ENCODE measurements at regions not wholly inside any gene's neighbourhood (a gene's known extent, or its start where the extent isn't known, plus 50 kb on each side); places are given as distances from the start of the nearest gene placed in this dataset.

DNA sequence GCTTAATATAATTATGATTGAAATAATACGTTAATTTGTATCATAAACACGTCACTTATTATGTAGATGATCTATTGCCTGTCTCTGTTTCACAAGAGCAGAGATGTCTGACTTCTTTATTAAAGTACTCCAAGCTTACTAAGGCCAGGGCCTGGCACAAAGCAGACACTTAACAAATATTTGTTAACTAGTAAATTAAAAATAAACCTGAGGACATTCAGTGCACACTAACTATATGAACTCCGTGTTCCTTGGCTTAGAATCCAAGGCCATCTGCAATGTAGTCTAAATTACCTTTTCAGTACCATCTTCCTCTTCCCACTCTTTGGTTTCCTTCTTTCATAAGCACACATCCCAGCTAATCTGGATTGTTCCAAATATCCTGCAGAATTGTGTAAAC is 210.8 kb upstream of the SOX9 start:
- TF ChIP-seq EP300 (IDR thresholded peaks at IDR 0.05; ENCODE audit: borderline replicate concordance) (no peak), NFIC (IDR thresholded peaks at IDR 0.05) (no peak), TCF12 (IDR thresholded peaks at IDR 0.05; ENCODE audit: low read depth) (no peak), RAD21 (IDR thresholded peaks at IDR 0.05; ENCODE audit: low read depth) (no peak), YY1 (IDR thresholded peaks at IDR 0.05; ENCODE audit: low read depth) (no peak), ZBTB7A (IDR thresholded peaks at IDR 0.05; ENCODE audit: low read depth) (no peak), CEBPB (IDR thresholded peaks at IDR 0.05) (no peak)

GRCh38 chr17:71914042-71914441 is 206.8 kb upstream of the SOX9 start:
- TF ChIP-seq, protein P1, sequence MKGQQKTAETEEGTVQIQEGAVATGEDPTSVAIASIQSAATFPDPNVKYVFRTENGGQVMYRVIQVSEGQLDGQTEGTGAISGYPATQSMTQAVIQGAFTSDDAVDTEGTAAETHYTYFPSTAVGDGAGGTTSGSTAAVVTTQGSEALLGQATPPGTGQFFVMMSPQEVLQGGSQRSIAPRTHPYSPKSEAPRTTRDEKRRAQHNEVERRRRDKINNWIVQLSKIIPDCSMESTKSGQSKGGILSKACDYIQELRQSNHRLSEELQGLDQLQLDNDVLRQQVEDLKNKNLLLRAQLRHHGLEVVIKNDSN (IDR thresholded peaks at IDR 0.05), result no peak

- TF ChIP-seq EP300 (IDR thresholded peaks at IDR 0.05; ENCODE audit: borderline replicate concordance) (no peak), ZBTB7A (IDR thresholded peaks at IDR 0.05; ENCODE audit: low read depth) (no peak), CREB1 (IDR thresholded peaks at IDR 0.05; ENCODE audit: low read depth) (no peak), TAF1 (IDR thresholded peaks at IDR 0.05; ENCODE audit: low read depth) (no peak), MAX (IDR thresholded peaks at IDR 0.05) (no peak), NFIC (IDR thresholded peaks at IDR 0.05) (no peak), CEBPB (IDR thresholded peaks at IDR 0.05) (no peak), YY1 (IDR thresholded peaks at IDR 0.05; ENCODE audit: low read depth) (no peak), FOXM1 (IDR thresholded peaks at IDR 0.05; ENCODE audit: borderline replicate concordance, low read depth) (no peak), TCF12 (IDR thresholded peaks at IDR 0.05; ENCODE audit: low read depth) (no peak), TEAD4 (IDR thresholded peaks at IDR 0.05) (no peak), RAD21 (IDR thresholded peaks at IDR 0.05; ENCODE audit: low read depth) (no peak), EGR1 (IDR thresholded peaks at IDR 0.05) (no peak)
- TF ChIP-seq, protein P1 (IDR thresholded peaks at IDR 0.05), result no peak
These were observed 206.0 kb upstream of the SOX9 start for GRCh38 chr17:71914812-71915211.

GRCh38 chr17:71917715-71918114 is 203.1 kb upstream of the SOX9 start:
- TF ChIP-seq MAX (IDR thresholded peaks at IDR 0.05) (no peak), CREB1 (IDR thresholded peaks at IDR 0.05; ENCODE audit: low read depth) (no peak), ZBTB7A (IDR thresholded peaks at IDR 0.05; ENCODE audit: low read depth) (no peak), NFIC (IDR thresholded peaks at IDR 0.05) (no peak), EP300 (IDR thresholded peaks at IDR 0.05; ENCODE audit: borderline replicate concordance) (no peak), EGR1 (IDR thresholded peaks at IDR 0.05) (no peak), TAF1 (IDR thresholded peaks at IDR 0.05; ENCODE audit: low read depth) (no peak), RAD21 (IDR thresholded peaks at IDR 0.05; ENCODE audit: low read depth) (no peak), FOXM1 (IDR thresholded peaks at IDR 0.05; ENCODE audit: borderline replicate concordance, low read depth) (no peak), YY1 (IDR thresholded peaks at IDR 0.05; ENCODE audit: low read depth) (no peak), TEAD4 (IDR thresholded peaks at IDR 0.05) (no peak), TCF12 (IDR thresholded peaks at IDR 0.05; ENCODE audit: low read depth) (no peak), CEBPB (IDR thresholded peaks at IDR 0.05) (no peak)
- TF ChIP-seq, protein P2, sequence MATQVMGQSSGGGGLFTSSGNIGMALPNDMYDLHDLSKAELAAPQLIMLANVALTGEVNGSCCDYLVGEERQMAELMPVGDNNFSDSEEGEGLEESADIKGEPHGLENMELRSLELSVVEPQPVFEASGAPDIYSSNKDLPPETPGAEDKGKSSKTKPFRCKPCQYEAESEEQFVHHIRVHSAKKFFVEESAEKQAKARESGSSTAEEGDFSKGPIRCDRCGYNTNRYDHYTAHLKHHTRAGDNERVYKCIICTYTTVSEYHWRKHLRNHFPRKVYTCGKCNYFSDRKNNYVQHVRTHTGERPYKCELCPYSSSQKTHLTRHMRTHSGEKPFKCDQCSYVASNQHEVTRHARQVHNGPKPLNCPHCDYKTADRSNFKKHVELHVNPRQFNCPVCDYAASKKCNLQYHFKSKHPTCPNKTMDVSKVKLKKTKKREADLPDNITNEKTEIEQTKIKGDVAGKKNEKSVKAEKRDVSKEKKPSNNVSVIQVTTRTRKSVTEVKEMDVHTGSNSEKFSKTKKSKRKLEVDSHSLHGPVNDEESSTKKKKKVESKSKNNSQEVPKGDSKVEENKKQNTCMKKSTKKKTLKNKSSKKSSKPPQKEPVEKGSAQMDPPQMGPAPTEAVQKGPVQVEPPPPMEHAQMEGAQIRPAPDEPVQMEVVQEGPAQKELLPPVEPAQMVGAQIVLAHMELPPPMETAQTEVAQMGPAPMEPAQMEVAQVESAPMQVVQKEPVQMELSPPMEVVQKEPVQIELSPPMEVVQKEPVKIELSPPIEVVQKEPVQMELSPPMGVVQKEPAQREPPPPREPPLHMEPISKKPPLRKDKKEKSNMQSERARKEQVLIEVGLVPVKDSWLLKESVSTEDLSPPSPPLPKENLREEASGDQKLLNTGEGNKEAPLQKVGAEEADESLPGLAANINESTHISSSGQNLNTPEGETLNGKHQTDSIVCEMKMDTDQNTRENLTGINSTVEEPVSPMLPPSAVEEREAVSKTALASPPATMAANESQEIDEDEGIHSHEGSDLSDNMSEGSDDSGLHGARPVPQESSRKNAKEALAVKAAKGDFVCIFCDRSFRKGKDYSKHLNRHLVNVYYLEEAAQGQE (IDR thresholded peaks at IDR 0.05; ENCODE audit: low read depth), result no peak
- TF ChIP-seq, protein P1 (IDR thresholded peaks at IDR 0.05), result no peak

GRCh38 chr17:71919186-71919585 is 201.6 kb upstream of the SOX9 start:
- TF ChIP-seq ZBTB7A (IDR thresholded peaks at IDR 0.05; ENCODE audit: low read depth) (no peak), FOXM1 (IDR thresholded peaks at IDR 0.05; ENCODE audit: borderline replicate concordance, low read depth) (no peak), EP300 (IDR thresholded peaks at IDR 0.05; ENCODE audit: borderline replicate concordance) (no peak), CREB1 (IDR thresholded peaks at IDR 0.05; ENCODE audit: low read depth) (no peak), MAX (IDR thresholded peaks at IDR 0.05) (no peak), TEAD4 (IDR thresholded peaks at IDR 0.05) (no peak), YY1 (IDR thresholded peaks at IDR 0.05; ENCODE audit: low read depth) (no peak), TAF1 (IDR thresholded peaks at IDR 0.05; ENCODE audit: low read depth) (no peak), TCF12 (IDR thresholded peaks at IDR 0.05; ENCODE audit: low read depth) (no peak), NFIC (IDR thresholded peaks at IDR 0.05) (no peak), EGR1 (IDR thresholded peaks at IDR 0.05) (no peak), RAD21 (IDR thresholded peaks at IDR 0.05; ENCODE audit: low read depth) (no peak), CEBPB (IDR thresholded peaks at IDR 0.05) (no peak)
- TF ChIP-seq, protein P2 (IDR thresholded peaks at IDR 0.05; ENCODE audit: low read depth), result no peak
- TF ChIP-seq, protein P1 (IDR thresholded peaks at IDR 0.05), result no peak
